ENCODE measurements at regions not wholly inside any gene's neighbourhood (a gene's known extent, or its start where the extent isn't known, plus 50 kb on each side); places are given as distances from the start of the nearest gene placed in this dataset.

- H3K27ac ChIP-seq (ENCODE audit: low read depth, low read length) = no peak overlapping the region
- peak; percentile 68 for DNase-seq
- Mint-ChIP-seq H3K27me3 (ENCODE audit: insufficient read depth) (peaks cover 22% of the 10 kb centered on the region), H3K27ac (no peak overlapping the region), H3K36me3 (ENCODE audit: low read depth) (no peaks in the 10 kb centered on the region), H3K4me1 (peaks cover 6% of the 10 kb centered on the region), H3K9me3 (no peaks in the 10 kb centered on the region), H3K4me3 (no peak overlapping the region)
- WGBS, 2 experiments (ENCODE audit: insufficient coverage in 1 of 2, insufficient read length in 1 of 2) = 81 to 87% methylated on average over 8 to 16 of the region's 16 CpGs
- no peak overlapping the region for H3K4me3 ChIP-seq (ENCODE audit: low read length)
- TF ChIP-seq CTCF (conservative IDR thresholded peaks at IDR 0.05) = peak; percentile 26
- no peak overlapping the region for H3K9ac ChIP-seq (ENCODE audit: extremely low read depth, low read length, poor library complexity, severe bottlenecking)
- no peaks in the 10 kb centered on the region for H3K36me3 ChIP-seq (ENCODE audit: control insufficient read depth, insufficient read depth, low read length)
- no peaks in the 10 kb centered on the region for H3K9me3 ChIP-seq (ENCODE audit: control insufficient read depth, low read length)
- peaks cover 13% of the 10 kb centered on the region for H3K27me3 ChIP-seq (ENCODE audit: control insufficient read depth, insufficient read depth, low read length, poor library complexity, severe bottlenecking)
- no peaks in the 10 kb centered on the region for H3K4me1 ChIP-seq (ENCODE audit: control insufficient read depth, insufficient read depth, low read length)
These were observed 93.8 kb upstream of the FGF3 start for GRCh38 chr11:69912911-69913451.

GRCh38 chr11:69913591-69914285 lies 94.5 kb upstream of the FGF3 start:
- Mint-ChIP-seq H3K27me3 (ENCODE audit: insufficient read depth) (peaks cover 28% of the 10 kb centered on the region), H3K36me3 (ENCODE audit: low read depth) (no peaks in the 10 kb centered on the region), H3K27ac (no peak overlapping the region), H3K9me3 (no peaks in the 10 kb centered on the region), H3K4me1 (peaks cover 6% of the 10 kb centered on the region), H3K4me3 (no peak overlapping the region)
- 92 to 94% methylated on average over 3 to 12 of the region's 12 CpGs for WGBS, 2 experiments (ENCODE audit: insufficient coverage in 1 of 2, insufficient read length in 1 of 2)
- Histone ChIP-seq H3K27me3 (ENCODE audit: control insufficient read depth, insufficient read depth, low read length, poor library complexity, severe bottlenecking) (peaks cover 20% of the 10 kb centered on the region), H3K4me1 (ENCODE audit: control insufficient read depth, insufficient read depth, low read length) (no peaks in the 10 kb centered on the region), H3K36me3 (ENCODE audit: control insufficient read depth, insufficient read depth, low read length) (no peaks in the 10 kb centered on the region), H3K4me3 (ENCODE audit: low read length) (no peak overlapping the region), H3K9me3 (ENCODE audit: control insufficient read depth, low read length) (no peaks in the 10 kb centered on the region), H3K9ac (ENCODE audit: extremely low read depth, low read length, poor library complexity, severe bottlenecking) (no peak overlapping the region), H3K27ac (ENCODE audit: low read depth, low read length) (no peak overlapping the region)
- DNase-seq = peak; percentile 30
- TF ChIP-seq CTCF (conservative IDR thresholded peaks at IDR 0.05) = no peak

GRCh38 chr11:69914286-69915150 lies 95.3 kb upstream of the FGF3 start:
- no peaks in the 10 kb centered on the region for H3K9me3 Mint-ChIP-seq
- H3K36me3 Mint-ChIP-seq (ENCODE audit: low read depth) = no peaks in the 10 kb centered on the region
- peaks cover 31% of the 10 kb centered on the region for H3K27me3 Mint-ChIP-seq (ENCODE audit: insufficient read depth)
- no peak for TF ChIP-seq CTCF (conservative IDR thresholded peaks at IDR 0.05)
- H3K36me3 ChIP-seq (ENCODE audit: control insufficient read depth, insufficient read depth, low read length) = no peaks in the 10 kb centered on the region
- DNase-seq = peak; percentile 54
- no peak overlapping the region for H3K4me3 Mint-ChIP-seq
- H3K4me1 ChIP-seq (ENCODE audit: control insufficient read depth, insufficient read depth, low read length) = no peaks in the 10 kb centered on the region
- H3K27ac ChIP-seq (ENCODE audit: low read depth, low read length) = no peak overlapping the region
- 89 to 92% methylated on average over 6 to 18 of the region's 18 CpGs for WGBS, 2 experiments (ENCODE audit: insufficient coverage in 1 of 2, insufficient read length in 1 of 2)
- no peak overlapping the region for H3K4me3 ChIP-seq (ENCODE audit: low read length)
- peaks cover 20% of the 10 kb centered on the region for H3K27me3 ChIP-seq (ENCODE audit: control insufficient read depth, insufficient read depth, low read length, poor library complexity, severe bottlenecking)
- H3K9me3 ChIP-seq (ENCODE audit: control insufficient read depth, low read length) = no peaks in the 10 kb centered on the region
- no peak overlapping the region for H3K9ac ChIP-seq (ENCODE audit: extremely low read depth, low read length, poor library complexity, severe bottlenecking)
- no peak overlapping the region for H3K27ac Mint-ChIP-seq
- H3K4me1 Mint-ChIP-seq = peaks cover 6% of the 10 kb centered on the region

Measured in endodermal cell (in vitro differentiated cells).